Stimulated activated CD8-positive, alpha-beta memory T cell treated with anti-CD3 and anti-CD28 coated beads, Interleukin-2, amount 100 ng/mL, for 48 hours (primary cell): ENCODE measurements at regions not wholly inside any gene's neighbourhood (a gene's known extent, or its start where the extent isn't known, plus 50 kb on each side); places are given as distances from the start of the nearest gene placed in this dataset.

Experiments
- DNase-seq, 2 donors: peaks; one replicate each; pipeline ENCODE4 v3.0.0-alpha.2; 2020; ENCODE audit warnings: low read depth in 2 of 2

- no peak for DNase-seq
Observed at GRCh38 chr2:128530025-128530573, 211.4 kb upstream of the HS6ST1 start.

- DNase-seq, result no peak
Observed at GRCh38 chr2:128531856-128532255, 213.2 kb upstream of the HS6ST1 start.

GRCh38 chr2:128533101-128533500 lies 214.4 kb upstream of the HS6ST1 start:
- no peak for DNase-seq

- no peak for DNase-seq
Observed at GRCh38 chr2:128534688-128535392, 216.2 kb upstream of the HS6ST1 start.

- no peak for DNase-seq
Observed at GRCh38 chr2:128535953-128536352, 217.3 kb upstream of the HS6ST1 start.

DNA sequence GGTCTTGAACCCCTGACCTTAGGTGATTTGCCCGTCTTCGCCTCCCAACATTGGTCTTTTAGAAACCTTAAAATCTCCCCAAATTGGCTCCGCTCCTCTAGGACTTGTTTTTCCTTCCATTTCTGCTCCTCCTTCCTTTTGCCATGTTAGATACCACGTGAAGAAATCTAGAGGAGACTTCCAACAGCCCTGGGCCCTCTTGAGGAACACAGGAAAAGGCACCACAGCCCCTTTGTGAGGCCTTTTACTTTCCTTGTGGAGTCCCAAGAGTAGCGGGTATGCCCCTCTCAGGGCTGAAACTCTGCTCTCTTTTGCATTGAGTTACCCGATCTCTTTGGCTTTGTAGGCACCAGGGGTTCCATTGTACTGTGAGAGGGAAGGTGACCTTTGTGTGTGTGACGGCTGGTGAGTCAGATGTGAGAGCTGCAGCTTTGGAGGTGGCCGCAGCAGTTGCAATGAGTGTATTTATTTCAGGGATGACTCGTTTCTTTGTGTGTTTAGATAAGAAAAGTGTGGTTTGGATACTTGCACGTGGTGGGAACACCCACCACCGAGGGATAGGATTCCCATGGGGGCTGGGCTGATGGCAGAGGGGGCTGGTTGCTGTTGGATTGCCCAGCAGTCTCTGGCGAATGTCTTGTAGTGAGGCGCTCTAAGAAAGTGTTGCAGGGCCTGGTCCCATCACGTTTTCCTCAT lies 218.4 kb upstream of the HS6ST1 start:
- peak in 1 of 2 donors; percentile 17 for DNase-seq

GRCh38 chr2:128537646-128538045 lies 219.0 kb upstream of the HS6ST1 start:
- no peak for DNase-seq

GRCh38 chr2:128538396-128538795 lies 219.7 kb upstream of the HS6ST1 start:
- no peak for DNase-seq

- DNase-seq, result no peak
Observed at GRCh38 chr2:128540670-128541069, 222.0 kb upstream of the HS6ST1 start.

- DNase-seq, result no peak
Observed at GRCh38 chr2:128541448-128541847, 222.8 kb upstream of the HS6ST1 start.

- no peak for DNase-seq
Observed at GRCh38 chr2:128543036-128543435, 224.4 kb upstream of the HS6ST1 start.

DNA sequence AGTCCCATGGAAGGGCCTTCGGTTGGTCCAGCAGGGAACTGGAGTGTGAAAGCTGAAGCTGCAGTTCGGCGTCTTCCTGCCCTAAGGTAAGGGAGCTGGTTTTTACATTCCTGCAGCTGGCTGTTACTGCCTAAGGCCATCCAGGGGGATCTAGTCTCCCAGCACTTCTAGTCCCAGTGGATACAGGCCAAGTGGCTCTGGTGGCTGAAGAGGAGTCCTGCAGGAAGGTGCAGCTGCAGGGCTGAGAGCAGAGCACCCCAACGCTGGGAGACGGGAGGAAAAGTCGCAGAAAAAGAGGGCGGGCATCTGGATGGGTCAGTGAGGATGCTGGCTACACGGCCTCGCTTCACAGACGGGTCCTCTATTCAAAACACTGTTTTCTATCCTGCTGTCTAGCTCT lies 225.0 kb upstream of the HS6ST1 start:
- DNase-seq, result no peak

DNA sequence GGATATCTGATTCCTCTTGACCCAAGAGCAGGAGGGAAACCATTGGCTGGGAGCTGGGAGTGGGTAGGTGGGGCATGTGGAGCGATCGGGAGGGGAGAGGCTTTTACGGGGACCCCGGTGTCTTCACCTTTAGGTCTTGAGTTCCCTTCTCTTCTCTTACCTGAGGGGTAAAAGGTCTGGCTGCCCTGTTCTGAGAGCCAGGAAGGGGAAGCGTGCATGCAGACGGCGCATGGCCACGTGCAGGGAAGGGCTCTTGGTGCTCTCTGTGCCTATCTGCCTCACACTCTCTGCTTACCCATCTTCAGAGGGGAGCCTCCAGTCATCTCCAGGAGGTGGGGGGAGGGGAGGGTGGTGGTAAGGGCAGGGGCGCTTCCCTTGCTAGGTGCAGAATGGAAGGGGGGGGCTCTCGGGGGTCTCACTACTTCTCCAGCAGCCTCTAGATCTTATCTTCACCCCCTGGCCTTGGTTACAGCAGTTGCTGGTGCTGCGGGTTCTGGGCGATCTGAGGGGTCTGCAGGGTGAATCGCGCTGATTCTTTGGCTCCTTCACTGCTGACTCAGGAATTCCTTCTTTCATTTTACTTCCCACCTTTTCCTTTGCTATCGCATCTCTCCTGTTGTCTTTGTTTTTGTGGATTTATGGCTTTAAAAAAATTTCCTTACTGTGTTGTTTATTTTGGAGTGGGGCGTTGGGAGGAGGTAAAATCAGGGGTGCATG lies 225.8 kb upstream of the HS6ST1 start:
- no peak for DNase-seq

- DNase-seq, result no peak
Observed at GRCh38 chr2:128545085-128545484, 226.4 kb upstream of the HS6ST1 start.

- DNase-seq, result no peak
Observed at GRCh38 chr2:128545829-128546228, 227.2 kb upstream of the HS6ST1 start.

- DNase-seq, result no peak
Observed at GRCh38 chr2:128547667-128548066, 229.0 kb upstream of the HS6ST1 start.

- no peak for DNase-seq
Observed at GRCh38 chr2:128548461-128548891, 229.8 kb upstream of the HS6ST1 start.

DNA sequence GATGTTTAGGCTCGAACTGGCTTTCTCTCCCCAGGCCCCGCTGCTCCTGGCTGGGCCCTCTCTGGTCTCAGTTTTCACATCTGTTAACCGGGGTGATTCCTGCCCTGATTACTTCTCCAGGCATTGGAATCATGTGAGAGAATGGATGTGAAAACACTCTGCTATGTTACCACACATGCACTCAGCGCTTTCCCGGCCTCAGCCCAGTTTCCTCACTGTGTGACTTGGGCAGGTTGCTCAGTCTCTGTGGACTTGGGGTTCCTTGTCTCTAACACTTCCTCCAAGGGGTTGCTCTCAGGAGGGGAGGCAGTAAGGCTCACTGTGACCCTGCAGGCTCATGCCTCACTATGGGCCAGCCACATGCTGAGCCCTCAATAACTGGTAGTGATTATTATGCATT lies 230.4 kb upstream of the HS6ST1 start:
- no peak for DNase-seq

GRCh38 chr2:128549646-128550260 lies 231.1 kb upstream of the HS6ST1 start:
- DNase-seq, result no peak

DNA sequence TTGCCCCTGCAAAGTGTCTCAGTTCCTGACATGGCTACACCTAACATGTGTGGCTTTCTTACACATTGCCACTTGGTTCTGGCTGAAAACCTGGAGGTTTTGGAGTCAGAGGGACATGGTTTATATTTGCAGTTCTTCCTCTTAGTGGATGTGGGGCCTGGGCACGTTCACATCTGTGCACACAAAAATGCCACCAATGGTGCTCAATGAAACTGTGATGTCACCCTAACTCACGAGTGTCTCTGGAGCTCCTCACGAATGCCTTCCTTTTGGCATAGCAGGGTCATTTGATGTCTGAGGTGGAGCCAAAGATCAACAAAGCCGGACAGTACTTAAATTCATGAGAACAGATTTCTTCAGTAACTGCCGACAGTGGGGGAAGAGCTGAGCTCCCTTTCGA lies 231.7 kb upstream of the HS6ST1 start:
- no peak for DNase-seq

DNA sequence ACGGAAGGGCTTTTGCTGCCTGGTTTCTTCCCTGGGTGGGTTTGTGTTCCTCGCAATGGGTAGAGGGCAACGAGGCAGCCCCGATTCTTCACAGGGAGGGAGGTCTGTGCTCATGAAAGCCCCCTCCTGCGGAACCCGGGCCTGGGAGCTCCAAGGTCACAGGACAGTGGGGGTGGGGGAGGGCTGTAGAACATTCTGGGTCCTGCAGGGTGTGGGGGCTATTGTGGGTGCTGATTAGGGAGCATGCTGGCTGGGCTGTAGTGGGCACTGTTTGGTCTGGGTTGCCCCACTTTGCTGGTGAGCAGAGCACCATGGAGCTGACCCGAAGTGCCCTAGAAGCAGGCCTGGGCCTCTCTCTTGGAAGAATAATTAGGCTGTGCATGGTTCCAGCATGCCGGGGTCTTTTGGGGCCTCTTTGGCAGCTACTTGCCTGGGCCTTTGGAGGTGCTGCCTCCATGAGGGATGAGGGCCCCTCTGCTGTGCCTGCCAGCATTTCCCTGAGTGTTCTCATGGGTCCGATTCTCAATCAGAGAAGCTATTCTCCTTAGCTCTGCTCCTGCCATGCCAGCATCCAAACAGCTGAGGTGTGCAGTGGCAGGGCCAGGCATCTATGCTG lies 232.2 kb upstream of the HS6ST1 start:
- no peak for DNase-seq

DNA sequence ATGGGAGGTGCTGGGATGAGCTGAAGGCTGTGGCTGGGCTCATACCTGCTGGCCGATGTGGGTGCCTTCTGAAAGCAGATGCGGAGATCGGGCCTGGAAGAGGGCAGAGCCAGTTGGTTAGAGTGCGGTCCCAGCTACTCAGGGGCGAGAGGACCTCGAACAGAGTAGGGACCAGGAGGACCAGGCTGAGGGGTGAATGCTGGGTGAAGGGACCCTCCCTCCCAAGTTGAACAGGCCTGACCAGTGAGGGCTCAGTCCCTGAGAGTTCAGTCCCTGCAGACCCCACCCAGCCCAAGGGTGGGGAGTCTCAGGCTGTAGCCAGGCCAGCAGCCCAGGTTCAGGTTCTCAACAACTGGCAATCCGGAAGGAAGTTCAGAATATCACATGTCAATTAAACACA lies 232.8 kb upstream of the HS6ST1 start:
- DNase-seq, result no peak
